Urothelium cell line (cell line): ENCODE measurements at regions not wholly inside any gene's neighbourhood (a gene's known extent, or its start where the extent isn't known, plus 50 kb on each side); places are given as distances from the start of the nearest gene placed in this dataset.
A peak's percentile ranks its signal among the peaks of the same experiment; 100 is the strongest.
"Not testable (repeated sequence)": the region's sequence is repeated elsewhere in the genome, so short reads cannot be mapped to it uniquely, and the experiment has no call there.

ENCODE experiments used
- DNase-seq: peaks from one replicate; pipeline ENCODE4 v3.0.0; 2011; ENCODE audit warnings: low spot score, mixed read lengths
- FAIRE-seq: peaks from 2 replicates; lab custom pipeline; 2011; peaks lifted over from hg19 to GRCh38; lab: Jason Lieb, UNC

DNA sequence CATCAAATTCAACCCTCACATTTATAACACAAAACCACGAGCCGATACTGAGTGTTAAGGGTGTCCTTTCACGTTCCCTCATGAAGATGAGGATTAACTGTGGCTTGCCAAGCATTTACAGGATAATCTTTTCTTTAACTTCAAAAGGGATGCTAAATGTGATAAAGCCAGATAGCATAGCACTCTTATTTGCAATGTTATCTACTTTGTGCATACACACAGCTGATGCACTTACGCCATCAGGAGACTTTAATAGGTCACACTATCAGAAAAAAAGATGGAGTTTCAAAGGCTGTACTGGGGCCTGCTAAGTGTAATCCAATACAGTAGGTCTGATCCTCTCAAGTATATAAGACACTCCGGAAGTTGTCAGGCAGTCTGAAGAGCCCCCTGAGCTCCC is 572.7 kb downstream of the PIK3C3 start:
- FAIRE-seq (no peak), DNase-seq (no peak)

DNA sequence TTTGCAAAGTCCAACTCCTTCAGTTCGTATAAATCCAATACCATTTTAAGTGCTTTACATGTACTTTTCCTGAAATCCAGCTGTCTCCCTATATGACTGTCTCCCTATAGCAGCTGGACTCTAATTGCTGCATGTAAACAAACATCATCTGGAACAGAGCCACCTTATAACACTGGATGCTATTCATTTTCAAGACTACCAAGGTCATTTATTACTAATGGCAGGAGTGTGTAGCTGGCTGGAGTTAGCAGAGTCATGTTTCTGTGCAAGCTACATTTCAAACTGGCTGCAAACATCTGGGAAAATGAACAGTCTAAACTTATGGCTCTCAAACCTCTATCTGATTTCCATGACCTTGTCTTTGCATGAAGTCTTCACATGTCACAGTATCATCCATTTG is 575.2 kb downstream of the PIK3C3 start:
- DNase-seq = no peak
- FAIRE-seq = no peak

DNA sequence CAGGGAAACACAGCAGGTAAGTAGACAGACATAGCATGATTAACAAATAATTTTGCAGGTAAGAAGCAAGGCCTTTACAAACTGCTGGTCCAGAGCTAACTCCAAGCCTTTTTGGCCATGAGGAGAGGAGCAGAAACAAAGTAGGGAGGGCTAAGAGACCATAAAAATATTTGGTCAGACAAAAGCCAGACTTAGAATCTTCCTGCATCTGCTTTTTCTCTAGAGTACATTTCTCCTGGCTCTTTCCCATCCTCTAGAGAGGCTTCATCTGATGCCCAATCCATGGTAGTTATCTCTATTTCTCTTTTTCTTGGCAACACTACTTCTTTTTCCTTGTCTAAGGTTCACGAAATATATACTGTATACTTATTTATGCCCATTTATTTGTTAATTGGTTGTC is 577.1 kb downstream of the PIK3C3 start:
- FAIRE-seq (no peak), DNase-seq (no peak)

DNA sequence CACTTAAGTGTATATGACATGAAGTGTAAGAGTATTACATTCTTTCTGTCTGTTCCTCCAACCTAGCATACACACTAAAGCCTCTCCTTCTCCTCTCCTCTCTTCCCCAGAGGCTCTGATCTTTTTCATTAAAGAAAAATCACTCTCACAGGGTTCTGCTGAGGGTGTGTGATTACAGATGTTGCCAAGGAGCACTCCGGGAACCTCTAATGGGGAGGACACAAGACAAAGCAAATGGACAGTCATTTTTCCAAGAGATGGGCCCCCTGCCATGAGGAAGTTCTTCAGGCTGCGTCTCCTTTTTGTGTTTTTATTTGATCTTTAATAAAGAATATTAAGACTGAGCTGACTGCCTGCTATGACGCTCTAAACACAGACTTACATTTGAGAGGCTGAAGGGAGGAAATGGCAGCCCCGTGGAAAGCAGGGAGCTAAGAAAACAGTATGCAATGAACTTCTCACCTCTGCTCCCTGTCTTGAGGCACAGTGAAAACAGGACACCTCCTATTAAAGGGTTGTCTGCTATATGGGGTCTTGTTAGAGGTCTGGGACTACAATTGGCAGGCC is 578.1 kb downstream of the PIK3C3 start:
- no peak for FAIRE-seq
- no peak for DNase-seq

DNA sequence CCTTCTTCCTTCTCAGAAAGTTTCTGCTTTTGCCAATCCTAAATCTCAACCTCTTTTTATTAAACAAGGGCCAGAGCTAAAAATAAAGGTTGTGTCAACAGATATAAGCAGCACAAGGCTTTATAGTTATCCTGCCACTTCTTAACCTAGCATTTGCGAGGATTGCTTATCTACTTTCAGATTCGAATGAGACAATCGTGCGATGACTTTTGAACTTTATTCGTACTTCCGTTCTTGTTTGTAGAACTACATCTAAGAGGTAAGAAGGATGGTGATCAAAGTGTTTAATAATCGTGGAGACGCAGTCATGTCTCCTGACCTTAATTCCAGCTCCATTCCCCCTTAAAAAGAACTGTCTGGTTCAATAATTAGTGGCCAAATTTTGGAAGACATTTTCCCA is 578.6 kb downstream of the PIK3C3 start:
- no peak for FAIRE-seq
- DNase-seq = no peak

DNA sequence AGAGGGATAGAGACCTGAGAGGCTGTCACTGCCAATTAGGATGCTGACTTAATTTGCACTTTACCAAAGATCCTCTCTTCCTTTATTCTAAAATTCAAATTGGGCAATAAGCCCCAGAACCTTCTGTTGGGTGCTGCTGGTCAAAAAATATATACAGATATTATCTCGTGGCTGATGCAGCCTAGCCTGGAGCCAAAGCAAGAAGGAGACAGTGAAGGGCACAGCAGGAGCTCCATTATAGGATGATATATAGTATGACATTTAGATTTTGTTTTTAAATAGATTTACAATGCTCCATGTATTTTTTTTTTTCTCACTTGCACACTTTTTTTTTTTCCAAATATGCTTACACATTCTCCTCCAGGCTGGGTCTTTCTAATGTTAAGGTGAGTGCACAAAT is 579.3 kb downstream of the PIK3C3 start:
- FAIRE-seq = no peak

DNA sequence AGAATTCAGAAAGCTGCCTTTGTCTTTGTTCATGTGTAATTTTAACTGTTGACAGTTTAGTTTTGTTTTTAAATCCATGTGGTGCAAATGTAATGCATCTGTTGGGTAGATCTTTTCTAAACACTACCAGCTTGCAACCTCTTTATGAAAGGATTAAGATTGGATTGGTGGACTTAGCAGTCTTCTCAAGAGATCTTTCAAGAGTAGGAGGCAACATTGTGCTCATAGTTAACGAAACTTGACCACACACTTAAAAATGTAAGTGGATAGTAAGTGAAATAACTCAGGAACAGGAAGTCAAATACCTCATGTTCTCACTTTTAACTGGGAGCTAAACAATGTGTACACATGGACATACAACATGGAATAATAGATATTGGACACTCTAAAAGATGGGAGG is 579.0 kb downstream of the RIT2 start:
- DNase-seq (no peak), FAIRE-seq (no peak)

More for the DNA sequence above, 579.3 kb downstream of the PIK3C3 start:
- no peak for DNase-seq

DNA sequence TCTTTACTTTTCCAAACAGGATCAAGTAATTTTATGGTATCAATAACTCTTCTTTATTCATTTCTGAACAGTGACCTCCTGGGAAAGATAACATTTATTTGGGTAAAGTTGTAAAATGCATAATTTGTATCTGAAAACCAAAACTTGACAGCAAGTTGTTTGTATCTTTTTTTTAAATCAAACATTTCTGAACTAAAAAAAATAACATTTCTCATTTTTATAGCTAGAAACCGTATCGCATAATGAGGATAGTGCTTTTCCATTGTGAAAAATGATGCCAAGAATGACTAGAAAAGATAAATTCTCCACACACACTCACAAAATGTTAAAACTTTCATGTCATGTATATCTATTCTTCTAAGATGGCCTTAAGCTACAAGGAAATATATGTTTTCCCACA is 578.2 kb downstream of the RIT2 start:
- no peak for DNase-seq
- no peak for FAIRE-seq

DNA sequence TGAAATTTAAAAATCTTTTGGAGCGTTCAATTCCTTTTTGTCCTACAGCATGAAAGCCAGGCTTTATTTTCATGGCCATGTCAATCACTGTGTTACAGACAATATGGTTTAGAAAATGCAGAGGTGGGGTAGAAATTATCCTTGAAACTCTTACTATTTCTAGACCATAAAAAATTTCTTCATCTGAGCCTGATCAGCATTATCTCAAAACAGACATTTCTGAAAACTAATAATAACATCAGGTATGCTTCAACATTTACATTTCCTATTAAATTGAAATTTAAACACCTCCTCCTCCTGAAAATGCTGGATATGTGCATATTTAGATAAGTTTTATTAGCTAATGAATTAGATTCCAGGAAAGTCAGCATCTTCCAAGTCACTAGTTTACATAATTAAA is 570.6 kb downstream of the RIT2 start:
- DNase-seq (no peak), FAIRE-seq (no peak)

DNA sequence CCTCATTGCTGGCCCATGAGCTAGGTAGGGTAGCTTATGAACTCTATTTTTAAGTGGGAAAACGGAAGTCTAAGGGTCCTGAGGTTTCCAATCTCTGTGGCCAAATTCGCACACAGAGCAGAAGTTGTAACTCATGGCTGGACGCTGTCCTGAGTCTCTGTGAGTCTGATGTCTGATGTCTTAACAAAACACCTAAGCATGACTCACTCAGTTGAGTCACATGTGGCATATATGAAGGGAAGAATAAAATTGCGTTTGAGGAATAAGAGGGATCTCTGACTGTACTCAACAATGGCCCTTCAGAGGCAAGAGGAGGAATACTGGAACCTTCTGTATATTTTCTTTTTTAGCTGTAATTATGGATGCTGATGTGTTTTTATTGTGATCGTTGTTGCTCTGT is 569.7 kb downstream of the RIT2 start:
- DNase-seq = peak; percentile 43
- no peak for FAIRE-seq

DNA sequence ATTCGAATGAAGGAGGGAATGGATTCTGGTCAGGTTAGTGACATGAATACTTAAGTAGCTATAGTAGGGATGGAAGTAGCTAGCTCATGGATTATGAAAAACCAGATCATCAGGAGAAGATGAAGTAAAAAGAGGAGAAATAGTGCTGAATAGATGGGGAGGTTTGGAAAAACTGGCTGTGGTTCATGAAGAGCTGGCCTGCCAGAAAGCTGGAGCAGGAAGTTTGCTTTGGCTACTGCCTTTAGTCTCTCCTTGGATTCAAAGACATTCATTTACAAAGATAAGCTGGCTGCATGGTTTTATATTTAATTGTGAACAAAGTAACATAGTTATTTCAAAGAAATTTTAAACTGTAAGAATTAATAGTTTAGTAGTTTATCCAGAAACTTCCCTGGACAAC is 567.0 kb downstream of the RIT2 start:
- no peak for FAIRE-seq
- DNase-seq = no peak

DNA sequence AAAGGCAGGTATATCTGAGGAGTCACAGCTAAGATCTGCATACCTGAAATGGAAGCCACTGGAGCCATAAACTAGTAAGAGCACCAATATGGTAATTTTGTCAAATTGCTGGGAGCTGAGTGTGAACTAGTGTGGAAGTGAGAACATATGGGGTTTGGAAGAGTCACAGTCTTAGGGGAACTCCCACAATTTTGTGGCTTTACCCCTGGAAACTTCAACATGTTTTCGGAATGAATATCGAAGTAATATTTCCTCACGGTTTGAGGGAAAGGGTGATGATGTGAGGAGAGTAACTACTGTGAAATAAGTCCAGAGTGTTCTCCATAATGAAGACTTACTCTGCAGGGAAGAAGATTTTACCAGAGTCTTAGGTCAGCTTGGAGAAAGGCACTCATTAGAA is 565.9 kb downstream of the RIT2 start:
- DNase-seq (no peak), FAIRE-seq (no peak)

DNA sequence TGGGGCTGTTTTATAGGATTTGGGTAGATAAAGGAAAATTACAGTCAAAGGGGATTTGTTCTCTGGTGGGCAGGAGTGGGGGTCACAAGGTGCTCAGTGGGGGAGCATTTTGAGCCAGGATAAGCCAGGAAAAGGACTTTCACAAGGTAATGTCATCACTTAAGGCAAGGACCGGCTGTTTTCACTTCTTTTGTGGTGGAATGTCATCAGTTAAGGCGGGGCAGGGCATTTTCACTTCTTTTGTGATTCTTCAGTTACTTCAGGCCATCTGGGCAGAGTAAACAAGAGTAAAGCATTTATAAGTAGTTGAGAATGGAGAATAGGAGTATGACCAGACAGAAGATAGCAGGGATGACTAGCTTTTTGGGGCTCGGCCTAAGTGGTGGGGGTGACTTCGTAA is 562.9 kb downstream of the RIT2 start:
- not testable (repeated sequence) for DNase-seq, FAIRE-seq

DNA sequence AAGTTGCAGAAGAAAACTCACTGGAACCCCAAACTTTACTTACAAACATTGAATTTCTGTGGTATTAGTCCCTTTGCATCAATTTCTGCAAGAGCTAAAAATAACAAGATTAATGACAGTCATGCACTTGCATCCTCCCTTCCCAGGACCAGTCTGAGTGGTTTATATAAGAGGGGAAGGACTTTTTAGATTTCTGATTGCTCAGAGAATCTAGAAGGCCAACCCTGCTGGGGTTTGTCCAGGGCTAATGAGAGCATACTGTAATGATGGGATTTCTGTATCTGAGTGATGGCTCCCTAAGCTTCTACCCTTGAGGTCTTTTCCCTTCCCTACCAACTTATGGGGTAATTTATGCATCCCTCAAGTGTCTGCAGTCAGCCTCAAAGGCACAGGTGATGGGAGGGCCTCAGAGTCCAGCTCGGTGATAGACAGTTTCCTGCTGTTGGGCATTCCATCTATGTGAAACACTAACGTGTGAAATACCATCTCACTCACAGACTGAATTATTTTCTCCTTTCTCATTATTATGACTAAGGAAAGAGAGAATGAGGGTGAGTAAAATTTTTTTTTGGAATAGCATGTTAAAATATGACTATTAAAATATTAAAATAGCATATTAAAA is 556.3 kb downstream of the RIT2 start:
- no peak for DNase-seq
- FAIRE-seq = no peak

DNA sequence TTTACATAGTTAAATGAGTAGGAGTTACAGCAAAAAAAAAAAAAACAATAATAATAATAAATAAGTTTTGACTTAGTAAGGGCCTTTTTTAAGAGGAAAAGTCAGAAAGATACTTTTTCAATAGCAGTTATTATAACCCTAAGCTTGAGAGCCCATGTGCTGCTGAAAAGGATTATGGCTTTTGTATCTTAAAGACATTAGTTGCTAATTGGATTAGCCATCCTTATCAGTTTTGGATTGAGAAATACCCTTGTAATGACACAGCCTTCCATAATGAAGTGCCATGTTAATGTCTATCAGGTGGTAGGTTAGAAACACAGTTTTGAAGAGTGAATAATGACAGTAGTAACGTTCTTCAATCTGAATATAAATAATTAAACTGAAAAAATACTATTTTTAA is 554.0 kb downstream of the RIT2 start:
- FAIRE-seq (no peak), DNase-seq (no peak)

DNA sequence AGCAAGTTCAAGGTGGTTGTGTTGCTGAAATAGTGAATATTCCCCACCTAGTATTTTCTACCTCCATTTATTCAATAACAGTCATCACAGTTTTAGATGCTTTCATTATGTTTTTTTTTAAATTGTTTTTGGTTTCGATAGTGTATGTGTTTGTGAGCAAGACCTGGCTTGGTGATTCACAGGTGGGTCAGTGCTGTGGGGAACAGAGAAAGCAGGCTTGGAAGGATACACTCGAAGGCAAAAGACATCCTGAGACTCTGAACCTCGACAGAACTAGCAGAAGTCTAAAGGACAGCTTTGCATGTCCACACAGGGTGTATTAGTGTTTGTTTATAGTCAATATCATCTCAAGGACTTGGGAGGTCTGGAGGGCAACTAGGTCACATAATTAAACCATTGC is 551.5 kb downstream of the RIT2 start:
- DNase-seq (no peak), FAIRE-seq (no peak)

DNA sequence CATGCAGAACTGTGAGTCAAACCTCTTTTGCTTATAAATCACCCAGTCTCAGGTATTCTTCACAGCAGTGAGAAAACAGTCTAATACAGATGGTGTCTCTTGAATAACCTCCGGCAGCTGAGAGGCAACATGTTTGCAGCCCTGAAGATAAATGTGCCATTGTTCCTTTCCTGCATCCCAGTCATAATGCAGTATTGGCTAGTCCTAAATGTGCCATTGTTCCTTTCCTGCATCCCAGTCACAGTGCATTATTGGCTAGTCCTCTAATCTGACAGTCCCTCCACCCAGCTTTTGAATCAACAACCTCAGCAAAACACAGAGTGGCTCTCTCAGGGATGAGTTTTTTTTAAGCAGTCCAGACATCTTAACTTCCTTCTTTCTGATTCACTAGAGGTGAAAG is 550.7 kb downstream of the RIT2 start:
- FAIRE-seq = no peak
- DNase-seq = no peak

DNA sequence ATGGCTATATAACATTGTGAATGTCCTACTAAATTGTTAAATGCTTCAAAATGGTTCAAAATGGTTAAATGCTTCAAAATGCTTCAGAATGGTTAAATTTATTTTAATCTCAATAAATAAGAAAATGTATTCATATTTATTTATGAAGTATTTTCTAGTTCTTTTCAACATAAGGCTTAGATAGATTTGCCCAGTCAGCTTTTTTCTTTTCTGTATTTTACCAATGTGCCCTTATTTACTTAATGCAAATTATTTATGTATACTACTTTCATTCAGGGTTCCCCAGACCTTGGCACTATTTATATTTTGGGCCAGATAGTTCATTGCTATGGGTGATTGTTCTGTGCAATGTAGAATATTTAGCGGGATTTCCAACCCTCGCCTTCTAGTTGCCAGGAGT is 546.7 kb downstream of the RIT2 start:
- DNase-seq (no peak), FAIRE-seq (no peak)

DNA sequence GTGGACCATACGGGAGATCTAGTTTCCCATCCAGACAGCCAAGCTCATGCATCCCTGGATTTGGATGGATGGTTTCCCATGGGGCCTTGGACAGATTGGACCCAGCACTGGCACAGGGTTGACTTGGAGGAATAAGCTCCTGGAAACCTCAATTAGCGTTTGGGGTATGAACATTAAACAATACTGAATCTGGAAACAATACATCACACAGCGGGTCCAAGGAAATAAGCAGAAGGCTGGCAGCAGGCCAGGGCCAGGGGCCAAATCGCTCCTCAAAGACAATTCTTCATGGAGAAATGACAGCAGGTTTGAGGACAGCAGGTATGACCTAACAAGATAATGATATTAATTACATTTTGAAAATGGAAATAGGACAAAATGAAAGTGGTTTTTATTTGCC is 540.6 kb downstream of the RIT2 start:
- no peak for DNase-seq
- FAIRE-seq = no peak

DNA sequence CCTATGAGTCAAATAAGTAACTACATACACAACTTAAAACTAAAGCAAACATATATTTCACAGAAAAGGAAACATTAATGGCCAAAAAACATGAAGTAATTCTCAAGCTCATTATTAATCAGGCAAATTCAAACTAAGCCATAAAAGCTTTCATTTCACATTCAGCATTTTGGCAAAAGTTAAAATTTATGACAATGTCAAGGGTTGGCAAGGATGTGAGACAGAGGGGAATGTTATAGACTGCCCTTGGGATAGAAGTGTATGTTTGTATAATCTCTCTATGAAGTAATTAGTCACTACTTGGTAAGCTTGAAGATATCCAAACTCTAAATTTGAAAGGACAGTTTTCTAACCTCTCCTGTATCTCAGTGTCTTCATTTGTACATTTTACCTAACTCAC is 539.4 kb downstream of the RIT2 start:
- DNase-seq (no peak), FAIRE-seq (no peak)

DNA sequence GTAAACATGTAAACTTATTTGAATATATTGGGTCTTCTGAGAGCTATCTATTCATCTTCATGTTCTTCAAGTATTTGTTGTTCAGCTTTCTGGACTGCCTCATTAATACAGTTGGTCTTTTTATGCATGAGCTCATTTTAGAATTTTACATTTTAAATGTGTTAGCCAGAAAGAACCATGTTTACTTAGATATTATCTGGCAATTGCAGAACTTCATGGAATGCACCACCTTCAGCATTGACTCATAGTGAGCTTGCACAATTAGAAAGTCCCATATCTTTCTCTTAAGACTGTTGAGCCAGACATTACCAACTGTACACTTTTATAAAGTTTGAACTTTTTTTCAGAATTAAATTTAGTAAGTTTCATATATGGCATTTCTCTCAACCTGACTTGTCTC is 536.7 kb downstream of the RIT2 start:
- no peak for FAIRE-seq

DNA sequence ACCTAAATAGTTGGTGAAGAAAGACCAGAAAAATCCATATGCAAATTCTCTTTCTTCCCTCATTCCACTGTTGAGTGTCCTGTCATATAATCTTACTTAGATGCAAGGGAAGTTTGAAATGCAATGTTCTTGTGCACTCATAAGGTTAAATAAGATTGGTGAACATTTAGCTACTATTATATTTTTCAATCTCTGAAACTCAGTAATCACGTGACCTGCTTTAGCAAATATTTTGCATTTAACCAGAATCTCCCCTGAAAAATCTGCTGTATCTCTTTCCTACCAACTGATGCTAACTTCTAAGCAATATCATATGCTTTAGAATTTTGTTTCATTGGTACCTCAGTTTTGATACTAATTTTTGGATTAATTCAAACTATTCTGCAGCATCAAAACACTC is 533.2 kb downstream of the RIT2 start:
- no peak for DNase-seq
- FAIRE-seq = no peak

More for the DNA sequence above, 536.7 kb downstream of the RIT2 start:
- DNase-seq = no peak

DNA sequence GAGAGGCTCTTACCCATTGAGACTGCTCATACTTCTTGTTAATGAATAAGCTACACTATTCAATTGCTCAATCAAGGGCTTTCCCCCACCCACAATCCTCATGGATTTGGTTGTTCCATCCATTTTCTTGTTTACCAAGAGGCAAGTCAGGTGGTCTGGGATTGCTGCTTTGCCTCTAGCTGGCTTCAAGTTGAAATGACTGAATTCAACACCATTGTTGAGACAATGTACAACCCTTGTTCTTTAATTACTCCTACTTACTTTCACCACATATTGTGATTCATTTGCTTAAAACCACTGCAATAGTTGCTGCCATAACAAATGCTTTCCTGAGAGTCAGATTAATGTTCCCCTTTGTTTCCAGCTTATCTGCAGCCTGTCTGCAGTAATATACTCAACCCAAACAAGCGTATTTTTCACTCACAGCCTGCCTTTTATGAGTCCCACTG is 532.2 kb downstream of the RIT2 start:
- DNase-seq = no peak

More for the DNA sequence above, 532.2 kb downstream of the RIT2 start:
- FAIRE-seq = no peak
